HT-29 (cell line): ENCODE measurements at regions not wholly inside any gene's neighbourhood (a gene's known extent, or its start where the extent isn't known, plus 50 kb on each side); places are given as distances from the start of the nearest gene placed in this dataset.
"Not testable (repeated sequence)": the region's sequence is repeated elsewhere in the genome, so short reads cannot be mapped to it uniquely, and the experiment has no call there.

ENCODE experiments used
- DNase-seq: peaks from one replicate; pipeline ENCODE4 v3.0.0-alpha.2; 2015; ENCODE audit warnings: low spot score

- DNase-seq: no peak
Observed at GRCh38 chr14:43706900-43707299, 800.2 kb downstream of the FSCB start.

DNA sequence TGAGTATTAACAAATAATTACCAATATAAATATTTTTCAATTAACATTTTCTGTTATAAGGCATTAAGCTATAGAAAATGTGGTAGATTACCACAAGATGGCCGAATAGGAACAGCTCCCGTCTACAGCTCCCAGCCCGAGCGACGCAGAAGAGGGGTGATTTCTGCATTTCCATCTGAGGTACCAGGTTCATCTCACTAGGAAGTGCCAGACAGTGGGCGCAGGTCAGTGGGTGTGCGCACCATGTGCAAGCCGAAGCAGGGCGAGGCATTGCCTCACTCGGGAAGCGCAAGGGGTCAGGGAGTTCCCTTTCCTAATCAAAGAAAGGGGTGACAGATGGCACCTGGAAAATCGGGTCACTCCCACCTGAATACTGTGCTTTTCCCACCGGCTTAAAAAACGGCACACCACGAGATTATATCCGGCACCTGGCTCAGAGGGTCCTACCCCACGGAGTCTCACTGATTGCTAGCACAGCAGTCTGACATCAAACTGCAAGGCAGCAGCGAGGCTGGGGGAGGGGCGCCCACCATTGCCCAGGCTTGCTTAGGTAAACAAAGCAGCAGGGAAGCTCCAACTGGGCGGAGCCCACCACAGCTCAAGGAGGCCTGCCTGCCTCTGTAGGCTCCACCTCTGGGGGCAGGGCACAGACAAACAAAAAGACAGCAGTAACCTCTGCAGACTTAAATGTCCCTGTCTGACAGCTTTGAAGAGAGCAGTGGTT is 808.4 kb downstream of the FSCB start:
- not testable (repeated sequence) for DNase-seq

DNA sequence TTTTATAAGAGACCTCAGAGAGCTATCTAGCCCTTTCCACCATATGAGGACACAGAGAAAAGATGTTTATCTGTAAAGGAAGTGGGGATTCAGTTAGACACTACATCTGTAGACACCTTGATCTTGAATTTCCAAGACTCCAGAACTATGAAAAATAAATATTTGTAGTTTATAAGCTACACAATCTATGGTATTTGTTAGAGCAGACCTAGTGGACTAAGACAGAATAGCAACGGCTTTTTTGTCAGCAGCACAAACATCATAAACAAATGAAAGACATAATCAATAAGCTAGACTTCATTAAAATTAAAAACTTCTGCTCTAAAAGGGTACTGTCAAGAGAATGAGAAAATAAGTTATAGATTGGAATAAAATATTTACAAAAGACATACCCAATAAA is 810.1 kb downstream of the FSCB start:
- peak; percentile 4 for DNase-seq

GRCh38 chr14:43692706-43693105 is 814.4 kb downstream of the FSCB start:
- DNase-seq: no peak

DNA sequence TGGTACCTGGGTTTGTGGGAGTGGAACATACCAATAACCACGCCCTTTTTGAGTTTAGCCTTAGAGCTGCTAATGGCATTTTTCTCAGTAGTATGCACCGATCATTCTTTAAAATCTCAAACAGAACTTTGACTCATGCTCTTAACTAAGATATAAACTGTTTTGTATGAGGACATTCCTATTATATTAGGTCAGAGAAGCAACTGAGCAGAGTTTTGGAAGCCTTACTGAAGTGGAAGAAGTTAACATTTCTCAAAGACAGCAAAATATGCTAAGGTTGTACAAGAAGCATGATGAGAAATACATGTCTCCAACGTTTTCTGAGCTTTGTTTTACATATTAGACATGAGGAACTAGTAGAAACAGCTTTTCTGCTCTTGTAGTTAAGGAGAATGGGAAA is 819.2 kb downstream of the FSCB start:
- no peak for DNase-seq

GRCh38 chr14:43677581-43677980 is 829.5 kb downstream of the FSCB start:
- no peak for DNase-seq

- no peak for DNase-seq
Observed at GRCh38 chr14:43674273-43674672, 832.8 kb downstream of the FSCB start.

DNA sequence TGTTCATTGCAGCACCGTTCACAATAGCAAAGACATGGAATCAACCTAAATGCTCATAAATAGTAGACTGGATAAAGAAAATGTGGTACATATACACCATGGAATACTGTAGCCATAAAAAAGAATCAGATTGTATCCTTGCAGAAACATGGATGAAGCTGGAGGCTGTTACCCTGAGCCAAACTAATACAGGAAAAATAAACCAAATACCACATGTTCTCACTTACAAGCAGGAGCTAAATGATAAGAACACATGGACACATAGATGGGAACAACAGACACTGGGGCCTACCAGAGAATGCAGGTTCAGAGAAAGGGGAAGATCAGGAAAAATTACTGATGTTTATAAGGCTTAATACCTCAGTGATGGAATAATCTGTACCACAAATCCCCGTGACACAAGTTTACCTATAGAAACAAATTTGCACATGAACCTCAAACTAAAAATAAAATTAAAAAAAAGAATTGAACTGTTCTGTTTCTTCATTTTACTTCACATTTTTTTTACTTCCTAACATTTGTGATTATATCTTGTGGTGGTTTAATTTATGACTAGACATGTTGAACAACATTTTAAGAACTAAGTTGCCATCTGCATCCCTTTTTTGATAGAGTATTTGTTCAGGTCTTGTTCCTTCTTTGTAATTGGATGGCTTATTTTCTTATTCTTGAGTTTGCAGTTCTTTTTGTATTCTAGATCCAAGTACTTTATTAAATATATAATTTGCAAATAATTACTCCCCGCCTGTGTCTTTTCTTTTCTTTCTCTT is 835.2 kb downstream of the FSCB start:
- DNase-seq: no peak

DNA sequence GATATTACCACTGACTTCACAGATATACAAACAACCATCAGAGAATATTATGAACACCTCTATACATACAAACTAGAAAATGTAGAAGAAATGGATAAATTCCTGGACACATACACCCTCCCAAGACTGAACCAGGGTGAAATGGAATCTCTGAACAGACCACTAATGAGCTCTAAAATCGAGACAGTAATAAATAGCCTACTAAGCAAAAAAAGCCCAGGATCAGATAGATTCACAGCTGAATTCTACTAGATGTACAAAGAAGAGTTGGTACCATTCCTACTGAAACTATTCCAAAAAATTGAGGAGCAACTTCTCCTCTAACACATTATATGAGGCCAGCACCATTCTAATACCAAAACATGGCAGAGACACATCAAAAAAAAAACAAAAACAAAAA is 837.7 kb downstream of the FSCB start:
- no peak for DNase-seq

DNA sequence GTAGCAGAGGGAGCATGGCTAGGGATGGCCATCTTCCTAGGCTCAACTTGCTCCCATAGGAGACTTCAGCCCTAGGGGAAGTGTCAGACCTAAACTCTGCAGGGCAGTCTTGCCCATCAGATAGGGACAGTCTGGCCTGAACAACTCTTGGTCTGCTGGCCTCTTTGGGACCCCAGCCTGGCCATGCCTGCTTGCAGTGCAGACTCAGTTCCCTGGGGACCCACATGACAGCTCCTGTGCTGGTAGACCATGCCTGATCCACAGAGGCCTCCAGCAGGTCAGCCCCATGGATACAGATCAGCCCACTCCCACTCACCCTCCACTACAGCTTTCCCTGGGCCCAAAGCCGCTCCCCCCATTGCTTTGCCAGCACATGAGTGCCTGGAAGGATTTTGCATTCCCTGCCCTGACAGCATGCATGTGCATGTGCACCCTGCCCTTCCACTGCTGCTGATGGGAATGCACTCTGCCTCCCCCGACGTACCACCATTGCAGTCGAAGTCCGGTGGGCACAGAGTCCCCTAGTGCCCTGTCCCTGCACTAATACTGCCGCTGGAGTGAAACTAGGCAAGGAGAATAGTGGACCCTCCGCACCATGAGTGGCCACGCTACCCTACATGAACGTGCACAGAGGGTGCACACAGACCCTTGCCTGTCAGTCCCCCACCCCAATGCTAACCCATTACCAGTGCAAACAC is 841.4 kb downstream of the FSCB start:
- no peak for DNase-seq

DNA sequence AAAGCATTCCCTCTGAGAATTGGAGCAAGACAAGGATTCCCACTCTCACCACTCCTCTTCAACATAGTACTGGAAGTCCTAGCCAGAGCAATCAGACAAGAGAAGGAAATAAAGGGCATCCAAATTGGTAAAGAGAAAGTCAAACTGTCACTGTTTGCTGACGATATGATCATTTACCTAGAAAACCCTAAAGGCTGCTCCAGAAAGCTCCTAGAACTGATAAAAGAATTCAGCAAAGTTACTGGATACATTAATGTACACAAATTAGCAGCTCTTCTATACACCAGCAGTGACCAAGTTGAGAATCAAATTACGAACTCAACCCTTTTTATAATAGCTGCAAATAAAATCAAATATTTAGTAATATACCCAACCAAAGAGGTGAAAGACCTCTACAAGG is 851.9 kb downstream of the FSCB start:
- DNase-seq: not testable (repeated sequence)

DNA sequence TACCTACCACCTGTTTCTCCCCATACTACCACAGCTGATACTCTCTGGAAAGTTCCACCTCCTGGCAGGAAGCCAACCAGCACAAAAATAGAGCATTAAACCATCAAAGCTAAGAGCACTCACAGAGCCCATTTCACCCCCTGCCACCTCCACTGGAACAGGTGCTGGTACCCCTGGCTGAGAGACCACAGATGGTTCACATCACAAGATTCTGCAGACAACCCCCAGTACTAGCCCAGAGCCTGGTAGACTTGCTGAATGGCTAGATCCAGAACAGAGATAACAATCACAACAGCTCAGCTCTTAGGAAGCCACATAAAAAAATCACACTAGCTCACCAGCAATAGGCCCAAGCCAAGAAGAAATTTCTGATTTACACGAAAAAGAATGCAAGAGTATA is 855.2 kb downstream of the FSCB start:
- no peak for DNase-seq

DNA sequence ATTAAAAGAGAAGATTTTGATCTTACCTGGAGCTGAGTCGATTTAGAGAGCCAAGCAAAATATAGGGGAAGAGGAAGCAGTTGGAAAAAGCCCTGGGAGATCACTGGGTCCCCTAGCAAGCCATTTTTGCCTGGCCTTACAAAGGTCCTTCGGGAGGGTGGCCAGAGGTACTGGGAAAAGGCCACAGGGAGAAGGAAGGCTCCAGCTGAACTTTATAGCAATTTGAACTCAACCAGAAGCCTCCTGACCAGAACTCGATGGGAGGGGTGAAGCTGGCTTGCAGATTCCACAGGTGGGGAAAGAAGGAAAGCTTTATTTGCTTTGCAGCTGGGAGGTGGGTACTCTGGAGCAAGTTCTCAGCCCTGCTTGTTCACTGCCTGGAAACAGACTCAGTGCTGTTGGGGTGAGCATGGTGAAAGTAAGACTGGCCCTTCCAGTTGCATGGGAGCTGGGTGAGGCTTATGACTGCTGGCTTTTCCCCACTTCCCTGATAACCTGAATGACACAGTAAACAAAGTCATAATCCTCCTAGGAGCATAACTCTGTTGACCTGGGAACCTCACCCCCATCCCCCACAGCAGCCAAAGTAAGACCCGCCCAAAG is 855.8 kb downstream of the FSCB start:
- peak; percentile 2 for DNase-seq

- no peak for DNase-seq
Observed at GRCh38 chr14:43649508-43649907, 857.6 kb downstream of the FSCB start.

DNA sequence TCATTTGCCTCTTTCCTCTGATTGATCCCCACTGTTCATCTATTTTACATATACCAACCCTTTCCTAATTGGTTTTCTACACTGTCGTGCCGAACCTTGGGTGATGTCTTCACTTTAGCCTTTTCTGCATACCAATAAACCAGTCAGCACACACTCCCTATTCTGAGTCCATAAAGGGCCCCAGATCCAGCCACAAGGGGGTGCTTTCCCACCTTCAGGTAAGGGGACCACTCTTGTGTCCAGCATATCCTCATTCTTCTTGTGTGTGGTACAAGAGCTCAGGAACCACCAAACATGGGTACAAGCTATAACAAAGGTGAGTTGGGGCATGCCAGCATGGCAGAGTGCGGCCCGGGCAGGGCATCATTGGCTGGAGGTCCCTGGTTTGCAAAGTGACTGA is 859.8 kb downstream of the FSCB start:
- no peak for DNase-seq

DNA sequence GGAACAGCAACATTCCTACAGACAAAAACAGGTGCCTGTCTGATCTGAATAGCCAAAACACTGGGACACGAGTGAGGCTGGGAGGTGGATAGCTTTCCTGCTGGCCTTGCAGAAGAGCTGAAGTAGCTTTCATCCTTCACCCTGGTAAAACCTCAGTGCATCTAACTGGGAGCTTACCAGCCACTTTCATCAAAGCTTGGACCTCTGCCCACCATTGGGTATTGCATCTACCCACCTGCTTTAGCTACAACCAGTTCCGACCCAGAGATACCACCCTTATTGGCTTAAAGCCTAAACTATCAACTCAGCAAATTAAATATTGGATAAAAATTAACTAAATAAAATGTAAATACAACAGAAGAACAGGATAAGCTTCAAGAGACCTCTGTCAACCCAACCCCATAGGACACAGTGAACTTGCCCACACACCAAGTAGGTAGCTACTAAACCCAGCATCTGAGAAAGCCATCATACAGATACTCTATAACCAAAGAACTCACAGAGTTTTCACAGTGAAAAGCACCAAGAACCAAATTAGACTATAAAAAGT is 866.3 kb downstream of the FSCB start:
- peak; percentile 4 for DNase-seq

GRCh38 chr14:43625294-43625693 is 881.8 kb downstream of the FSCB start:
- DNase-seq: no peak

DNA sequence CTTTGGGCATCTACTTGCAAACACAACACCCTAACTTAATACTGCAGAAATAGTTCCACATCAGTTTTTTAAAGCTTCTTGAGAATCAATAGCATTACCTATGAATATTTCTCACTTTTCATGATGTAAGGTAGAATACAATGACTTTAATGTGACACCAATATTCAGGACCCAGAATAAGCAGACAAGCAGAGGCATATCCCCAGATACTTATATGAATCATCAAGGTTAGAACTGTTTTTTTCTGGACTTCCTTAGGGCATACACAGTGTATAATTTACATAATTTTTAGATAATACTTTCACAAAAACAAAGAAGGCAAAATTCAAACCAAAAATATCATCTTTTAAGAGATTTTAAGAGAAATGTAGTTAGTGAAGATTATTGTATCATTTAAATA is 885.8 kb downstream of the FSCB start:
- DNase-seq: no peak

DNA sequence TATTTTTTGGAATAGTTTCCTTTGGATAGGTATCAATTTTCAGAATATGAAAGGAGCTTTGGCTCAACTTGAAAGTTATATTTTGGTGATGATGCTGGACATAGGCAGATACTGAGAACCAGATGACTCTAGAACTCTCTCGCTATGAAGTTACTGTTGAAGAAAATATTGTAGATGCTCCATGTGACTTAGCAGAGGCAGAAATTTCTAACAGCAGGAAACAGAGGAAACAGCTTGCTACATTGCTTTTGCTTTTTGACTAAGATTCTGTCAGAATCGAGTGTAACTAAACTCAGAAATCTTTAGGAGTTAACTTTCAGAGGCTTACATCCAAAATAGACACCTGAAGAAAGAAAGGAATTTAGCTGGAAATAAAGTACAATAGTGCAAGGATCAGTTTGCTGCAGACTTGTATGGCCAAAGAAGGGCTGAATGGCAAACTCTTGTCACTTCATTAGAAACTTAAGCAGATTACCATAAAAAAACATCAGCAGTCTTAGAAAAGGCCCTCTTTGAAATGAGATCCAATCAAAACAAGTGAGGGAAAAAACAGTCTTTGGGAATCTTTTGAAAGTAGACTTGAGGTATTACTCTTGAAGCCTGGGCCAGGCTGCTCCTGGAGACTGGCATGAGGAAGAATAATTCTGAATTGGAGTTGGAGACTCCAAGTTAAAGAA is 911.8 kb downstream of the FSCB start:
- DNase-seq: no peak

DNA sequence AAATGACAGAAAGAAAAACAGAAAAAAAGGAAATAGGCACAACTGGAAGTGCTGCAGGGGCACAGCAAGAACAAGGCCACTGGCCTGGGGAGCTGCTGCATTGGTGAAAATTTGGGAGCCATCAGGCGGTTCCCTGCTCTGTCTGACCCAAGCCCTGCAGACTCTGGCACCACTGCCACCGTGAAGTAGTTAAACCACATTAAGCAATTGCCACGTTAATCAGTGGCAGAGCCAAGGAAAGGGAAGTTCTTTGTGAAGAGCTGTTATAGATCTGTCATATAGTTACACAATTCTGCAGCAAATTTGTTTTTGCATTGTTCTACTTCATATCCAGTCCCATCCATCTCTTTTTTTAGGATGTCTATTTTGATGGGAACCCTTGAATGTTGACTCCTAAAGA is 915.3 kb downstream of the FSCB start:
- DNase-seq: no peak

- no peak for DNase-seq
Observed at GRCh38 chr14:43587183-43587582, 919.9 kb downstream of the FSCB start.
